ENCODE measurements at regions not wholly inside any gene's neighbourhood (a gene's known extent, or its start where the extent isn't known, plus 50 kb on each side); places are given as distances from the start of the nearest gene placed in this dataset.

DNA sequence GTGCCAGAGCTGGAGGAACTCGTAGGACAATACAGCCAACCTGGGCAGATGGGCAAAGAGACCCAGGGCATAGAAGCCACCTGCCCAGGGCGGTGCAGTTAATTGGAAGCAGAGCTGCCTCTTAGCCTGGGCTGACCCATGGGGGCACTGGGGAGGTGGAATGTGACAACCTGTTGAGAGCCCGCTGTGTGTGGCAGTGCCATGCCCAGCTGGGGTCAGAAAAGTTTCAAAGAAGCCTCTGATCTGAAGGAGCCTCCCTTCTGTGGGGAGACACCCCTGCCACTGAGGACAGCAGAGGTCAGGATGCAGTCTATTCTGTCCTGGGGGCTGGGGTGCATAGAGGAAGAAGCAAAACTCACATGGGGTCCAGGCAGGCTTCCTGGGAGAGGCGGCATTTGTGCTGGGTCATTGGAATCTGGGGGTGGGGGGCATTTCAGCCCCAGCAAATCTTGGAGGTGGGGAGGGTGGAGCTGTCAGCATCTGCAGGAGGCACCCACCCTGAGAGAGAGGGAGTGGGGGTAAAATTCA, 176.1 kb upstream of the CIBAR2 start:
- TF ChIP-seq, protein P1, sequence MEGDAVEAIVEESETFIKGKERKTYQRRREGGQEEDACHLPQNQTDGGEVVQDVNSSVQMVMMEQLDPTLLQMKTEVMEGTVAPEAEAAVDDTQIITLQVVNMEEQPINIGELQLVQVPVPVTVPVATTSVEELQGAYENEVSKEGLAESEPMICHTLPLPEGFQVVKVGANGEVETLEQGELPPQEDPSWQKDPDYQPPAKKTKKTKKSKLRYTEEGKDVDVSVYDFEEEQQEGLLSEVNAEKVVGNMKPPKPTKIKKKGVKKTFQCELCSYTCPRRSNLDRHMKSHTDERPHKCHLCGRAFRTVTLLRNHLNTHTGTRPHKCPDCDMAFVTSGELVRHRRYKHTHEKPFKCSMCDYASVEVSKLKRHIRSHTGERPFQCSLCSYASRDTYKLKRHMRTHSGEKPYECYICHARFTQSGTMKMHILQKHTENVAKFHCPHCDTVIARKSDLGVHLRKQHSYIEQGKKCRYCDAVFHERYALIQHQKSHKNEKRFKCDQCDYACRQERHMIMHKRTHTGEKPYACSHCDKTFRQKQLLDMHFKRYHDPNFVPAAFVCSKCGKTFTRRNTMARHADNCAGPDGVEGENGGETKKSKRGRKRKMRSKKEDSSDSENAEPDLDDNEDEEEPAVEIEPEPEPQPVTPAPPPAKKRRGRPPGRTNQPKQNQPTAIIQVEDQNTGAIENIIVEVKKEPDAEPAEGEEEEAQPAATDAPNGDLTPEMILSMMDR (conservative IDR thresholded peaks at IDR 0.05): no peak
- TF ChIP-seq EZH2 (IDR thresholded peaks at IDR 0.05; ENCODE audit: low read depth): no peak

Measured in PC-9 (cell line).